BJ (cell line): ENCODE measurements at regions not wholly inside any gene's neighbourhood (a gene's known extent, or its start where the extent isn't known, plus 50 kb on each side); places are given as distances from the start of the nearest gene placed in this dataset.

Experiments
- CTCF ChIA-PET: fragments of 350-600 bp; formaldehyde crosslinking; extraction: SDS; loops from one replicate; lab custom pipeline; 2021; ENCODE audit warnings: antibody characterized with exemption, inconsistent platforms; lab: Yijun Ruan, JAX
- POLR2A ChIA-PET: fragments of 300-600 bp; sonication (Branson Sonifier 250); formaldehyde crosslinking; extraction: SDS; loops from one replicate; lab custom pipeline; 2021; ENCODE audit warnings: antibody characterized with exemption; lab: Charles Lee
- DNase-seq: peaks from one replicate; pipeline ENCODE4 v3.0.0-alpha.2; 2011; ENCODE audit warnings: low read depth
- H3K27me3 ChIP-seq: 2 replicates; pipeline ENCODE4 v1.6.0; 2011; ENCODE audit warnings: low read length; ENCODE audit not compliant: control insufficient read depth, insufficient read depth
- H3K36me3 ChIP-seq: 2 replicates; pipeline ENCODE4 v1.5.1; 2011; ENCODE audit warnings: low read length; ENCODE audit not compliant: control insufficient read depth, insufficient read depth
- H3K4me3 ChIP-seq: 2 replicates; pipeline ENCODE4 v1.5.1; 2011; ENCODE audit warnings: low read depth, mild to moderate bottlenecking, control low read depth, low read length
- TF ChIP-seq, protein P1 (sequence below): IDR thresholded peaks from 2 replicates; pipeline ENCODE4 v1.5.1; 2011; ENCODE audit warnings: low read depth, mild to moderate bottlenecking, control low read depth, inconsistent platforms, low read length, moderate library complexity; ENCODE audit not compliant: insufficient read depth

DNA sequence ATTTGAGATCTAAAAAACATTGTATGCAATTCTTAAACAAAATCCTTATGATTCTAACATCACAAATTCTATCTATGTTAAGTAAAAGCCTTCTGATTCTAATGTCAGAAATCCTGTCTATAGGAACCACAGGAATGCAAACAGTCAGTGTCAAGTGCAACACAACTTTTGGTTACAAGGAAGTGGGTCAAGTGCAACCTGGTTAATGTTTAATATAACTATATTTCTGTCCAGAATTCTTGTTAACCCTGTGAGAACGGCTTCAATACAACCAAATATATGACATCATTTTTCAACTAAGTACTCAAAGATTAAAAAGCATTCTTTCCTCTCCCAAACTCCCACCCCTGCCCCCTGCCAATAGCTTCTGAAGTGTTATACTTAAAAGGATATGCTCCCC is 107.9 kb upstream of the PLEKHA5 start:
- CTCF ChIA-PET: no interaction called here
- POLR2A ChIA-PET: no interaction called here
- no peaks in the 10 kb centered on the region for H3K36me3 ChIP-seq
- H3K27me3 ChIP-seq: no peaks in the 10 kb centered on the region
- TF ChIP-seq, protein P1, sequence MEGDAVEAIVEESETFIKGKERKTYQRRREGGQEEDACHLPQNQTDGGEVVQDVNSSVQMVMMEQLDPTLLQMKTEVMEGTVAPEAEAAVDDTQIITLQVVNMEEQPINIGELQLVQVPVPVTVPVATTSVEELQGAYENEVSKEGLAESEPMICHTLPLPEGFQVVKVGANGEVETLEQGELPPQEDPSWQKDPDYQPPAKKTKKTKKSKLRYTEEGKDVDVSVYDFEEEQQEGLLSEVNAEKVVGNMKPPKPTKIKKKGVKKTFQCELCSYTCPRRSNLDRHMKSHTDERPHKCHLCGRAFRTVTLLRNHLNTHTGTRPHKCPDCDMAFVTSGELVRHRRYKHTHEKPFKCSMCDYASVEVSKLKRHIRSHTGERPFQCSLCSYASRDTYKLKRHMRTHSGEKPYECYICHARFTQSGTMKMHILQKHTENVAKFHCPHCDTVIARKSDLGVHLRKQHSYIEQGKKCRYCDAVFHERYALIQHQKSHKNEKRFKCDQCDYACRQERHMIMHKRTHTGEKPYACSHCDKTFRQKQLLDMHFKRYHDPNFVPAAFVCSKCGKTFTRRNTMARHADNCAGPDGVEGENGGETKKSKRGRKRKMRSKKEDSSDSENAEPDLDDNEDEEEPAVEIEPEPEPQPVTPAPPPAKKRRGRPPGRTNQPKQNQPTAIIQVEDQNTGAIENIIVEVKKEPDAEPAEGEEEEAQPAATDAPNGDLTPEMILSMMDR: no peak
- no peak overlapping the region for H3K4me3 ChIP-seq
- no peak for DNase-seq

DNA sequence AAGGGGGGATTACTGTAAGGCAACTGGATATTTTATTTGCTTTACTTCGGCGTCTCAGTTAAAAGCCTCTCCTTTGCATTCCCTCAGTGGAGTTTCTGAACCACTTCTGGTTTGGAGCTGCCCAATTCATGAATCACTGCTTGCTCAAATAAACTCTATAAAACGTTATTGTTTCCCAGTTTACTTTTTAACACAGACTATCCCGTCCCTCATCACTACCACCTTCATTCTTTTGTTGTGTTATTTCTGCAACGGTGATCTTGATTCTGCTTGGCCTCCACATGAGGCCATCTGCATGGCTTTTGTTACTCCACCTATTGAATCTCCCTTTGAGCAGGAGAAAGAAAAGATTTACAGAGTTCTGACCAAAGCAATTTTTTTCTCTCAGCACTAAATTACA is 104.0 kb upstream of the PLEKHA5 start:
- POLR2A ChIA-PET: no interaction called here
- TF ChIP-seq, protein P1: no peak
- CTCF ChIA-PET: no interaction called here
- H3K36me3 ChIP-seq: no peaks in the 10 kb centered on the region
- no peak for DNase-seq
- H3K4me3 ChIP-seq: no peak overlapping the region
- H3K27me3 ChIP-seq: no peaks in the 10 kb centered on the region

- CTCF ChIA-PET: no interaction called here
- Histone ChIP-seq H3K4me3 (no peak overlapping the region), H3K36me3 (no peaks in the 10 kb centered on the region), H3K27me3 (no peaks in the 10 kb centered on the region)
- DNase-seq: no peak
- TF ChIP-seq, protein P1: no peak
- POLR2A ChIA-PET: no interaction called here
These were observed 103.5 kb upstream of the PLEKHA5 start for GRCh38 chr12:19026034-19026433.

- no peak for DNase-seq
- Histone ChIP-seq H3K27me3 (no peaks in the 10 kb centered on the region), H3K36me3 (no peaks in the 10 kb centered on the region), H3K4me3 (no peak overlapping the region)
- TF ChIP-seq, protein P1: no peak
- CTCF ChIA-PET: no interaction called here
- POLR2A ChIA-PET: no interaction called here
These were observed 102.7 kb upstream of the PLEKHA5 start for GRCh38 chr12:19026614-19027488.

- Histone ChIP-seq H3K36me3 (no peaks in the 10 kb centered on the region), H3K27me3 (no peaks in the 10 kb centered on the region), H3K4me3 (no peak overlapping the region)
- TF ChIP-seq, protein P1: no peak
- CTCF ChIA-PET: interaction anchor here (0.6 to 1.6 kb wide), 3 partner anchors 12 to 780 kb away, joined by 3 to 4 read pairs (median 3); no protein-coding TSS in a partner anchor
- no peak for DNase-seq
- POLR2A ChIA-PET: no interaction called here
These were observed 99.4 kb upstream of the PLEKHA5 start for GRCh38 chr12:19030180-19030579.
